Activated naive CD8-positive, alpha-beta T cell treated with anti-CD3 and anti-CD28 coated beads, Interleukin-2, amount 50 U/mL, for 16 hours (primary cell): ENCODE measurements at regions not wholly inside any gene's neighbourhood (a gene's known extent, or its start where the extent isn't known, plus 50 kb on each side); places are given as distances from the start of the nearest gene placed in this dataset.

ENCODE experiments used
- DNase-seq: peaks from one replicate; pipeline ENCODE4 v3.0.0-alpha.2; 2020; ENCODE audit warnings: low read depth, low spot score

- no peak for DNase-seq
These were observed 122.5 kb upstream of the MAX start for GRCh38 chr14:65224799-65225198.

GRCh38 chr14:65225299-65226159 lies 123.2 kb upstream of the MAX start:
- DNase-seq, result no peak

DNA sequence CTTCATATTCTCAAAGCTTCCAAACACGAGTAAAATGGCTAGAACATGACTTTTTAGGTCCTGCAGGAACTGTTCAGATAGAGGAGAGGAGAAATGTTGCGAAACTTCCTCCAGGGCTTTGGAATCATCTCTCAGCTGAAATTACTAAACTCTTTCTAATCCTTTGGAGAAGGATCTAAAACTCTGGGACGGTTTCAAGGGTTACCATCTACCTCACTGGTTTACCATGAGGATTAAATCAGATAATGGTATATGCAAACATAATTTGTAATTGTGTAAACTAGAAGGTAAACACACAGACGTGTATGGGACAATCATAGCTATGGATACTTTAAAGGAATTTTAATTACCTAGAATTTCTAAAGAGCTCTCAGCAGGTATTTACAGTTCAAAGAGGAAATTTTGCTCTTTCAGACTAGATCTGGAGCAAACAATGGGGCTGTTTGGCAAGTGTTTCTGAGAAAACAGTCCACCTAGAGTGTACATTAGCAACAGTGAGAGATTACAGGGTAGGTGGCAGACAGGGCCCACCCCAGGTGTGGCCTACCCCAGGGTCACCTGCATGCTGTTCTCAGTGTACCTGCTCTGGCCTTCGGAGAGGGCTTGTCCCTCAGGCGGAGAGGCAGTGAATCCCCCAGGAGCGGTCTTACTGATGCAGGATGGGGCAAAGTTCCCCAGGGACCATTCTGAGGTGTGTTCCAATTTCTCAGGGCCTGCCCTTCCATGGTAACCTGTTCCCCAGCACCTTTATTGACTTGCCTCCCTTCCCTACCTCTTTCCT lies 124.7 kb upstream of the MAX start:
- no peak for DNase-seq

DNA sequence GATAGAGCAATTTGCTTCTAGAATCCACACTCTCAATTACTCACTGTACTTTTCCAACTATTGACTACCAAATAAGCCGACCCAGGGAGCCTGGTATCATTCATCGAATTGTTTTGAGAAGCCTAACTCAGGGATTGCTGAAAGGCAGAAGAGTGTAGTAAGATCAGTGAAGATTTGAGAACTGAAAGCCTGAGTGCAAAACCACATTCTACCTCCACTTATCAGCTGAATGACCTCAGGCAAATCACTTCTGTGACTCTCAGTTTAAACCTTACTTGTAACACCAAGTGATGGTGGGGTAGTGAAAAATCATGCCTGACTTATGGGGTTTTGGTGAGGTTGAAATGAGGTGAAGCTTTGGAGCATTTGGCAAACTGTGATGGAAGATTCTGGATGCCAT lies 126.1 kb upstream of the MAX start:
- no peak for DNase-seq

- no peak for DNase-seq
These were observed 126.8 kb upstream of the MAX start for GRCh38 chr14:65228956-65229747.

DNA sequence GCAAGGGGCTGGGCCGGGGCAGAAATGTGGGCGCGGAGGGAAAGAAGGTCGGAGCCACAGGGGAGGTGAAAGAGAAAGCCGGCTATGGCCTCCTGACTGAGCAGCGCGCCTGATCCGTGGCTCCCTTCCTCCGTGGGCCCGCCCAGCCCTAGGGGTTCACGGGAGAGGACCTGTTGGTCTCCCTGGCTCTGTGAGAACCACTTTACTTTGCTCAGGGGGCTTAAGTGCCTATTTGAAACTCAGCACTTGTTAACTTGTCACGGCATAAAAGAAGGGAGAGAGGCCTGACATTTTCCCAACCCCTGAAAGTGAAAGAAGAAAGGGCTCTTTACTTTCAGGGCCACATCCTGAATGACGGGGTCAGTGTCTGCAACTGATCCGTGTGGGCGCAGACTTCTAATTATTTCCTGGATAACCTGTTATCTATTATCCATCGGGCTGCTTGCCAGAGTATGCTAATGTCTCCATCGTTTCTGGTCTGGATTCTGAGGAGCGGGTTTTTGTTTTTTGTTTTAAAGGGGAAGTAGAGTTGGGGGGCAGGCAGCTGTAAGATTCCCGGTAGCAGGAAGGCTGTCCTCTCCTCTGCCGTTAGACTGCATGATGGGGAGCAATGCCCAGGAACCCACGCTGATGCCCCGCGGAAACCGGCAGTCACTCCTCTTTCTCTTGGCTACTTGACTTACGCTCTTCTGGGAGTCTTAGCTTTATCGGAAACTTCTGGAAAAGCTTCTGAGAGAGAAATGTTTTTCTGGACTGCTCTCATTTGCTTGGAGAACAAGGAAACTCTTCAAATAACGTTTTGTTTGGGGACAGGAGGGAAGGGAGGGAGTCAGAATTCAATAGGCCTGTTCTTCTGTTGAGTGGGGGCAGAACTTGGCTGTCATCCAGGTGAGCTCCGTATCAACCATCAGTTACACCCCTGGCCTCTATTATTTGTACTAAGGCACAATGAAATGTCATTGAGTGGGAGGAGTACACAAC lies 127.7 kb upstream of the MAX start:
- peak; percentile 6 for DNase-seq

GRCh38 chr14:65231286-65231980 lies 129.1 kb upstream of the MAX start:
- no peak for DNase-seq

DNA sequence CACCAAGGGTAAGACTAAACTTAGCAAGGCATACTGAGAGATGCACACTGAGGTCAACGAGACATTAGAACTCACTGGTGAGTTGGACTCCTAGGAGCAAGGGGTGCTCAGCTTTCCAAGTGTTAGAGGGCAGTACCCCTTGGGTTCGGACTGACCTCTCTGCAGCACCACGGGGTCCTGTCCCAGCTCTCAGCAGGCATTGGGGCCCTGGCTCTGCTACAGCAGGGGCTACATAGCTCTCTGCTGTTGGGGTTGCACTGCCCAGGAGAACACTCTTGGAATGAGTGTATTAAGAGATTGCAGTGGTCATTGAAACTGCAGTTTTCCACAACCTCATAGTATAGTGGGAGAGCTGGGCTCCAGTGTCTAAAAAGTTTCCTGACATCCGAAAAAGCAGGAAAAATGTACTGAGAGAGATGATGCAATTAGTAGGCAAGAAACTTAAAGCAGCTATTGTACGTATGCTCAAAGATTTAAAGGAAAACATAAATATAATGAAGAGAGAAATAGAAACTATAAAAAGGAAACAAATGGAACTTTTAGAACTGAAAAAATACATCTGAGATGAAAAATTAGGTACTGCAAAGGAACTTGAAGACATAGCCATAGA lies 132.5 kb upstream of the MAX start:
- DNase-seq, result no peak

- no peak for DNase-seq
These were observed 134.9 kb upstream of the MAX start for GRCh38 chr14:65237023-65237814.

- no peak for DNase-seq
These were observed 135.6 kb upstream of the MAX start for GRCh38 chr14:65237941-65238340.

GRCh38 chr14:65238456-65238855 lies 136.1 kb upstream of the MAX start:
- no peak for DNase-seq

- DNase-seq, result no peak
These were observed 137.0 kb upstream of the MAX start for GRCh38 chr14:65239143-65239937.

DNA sequence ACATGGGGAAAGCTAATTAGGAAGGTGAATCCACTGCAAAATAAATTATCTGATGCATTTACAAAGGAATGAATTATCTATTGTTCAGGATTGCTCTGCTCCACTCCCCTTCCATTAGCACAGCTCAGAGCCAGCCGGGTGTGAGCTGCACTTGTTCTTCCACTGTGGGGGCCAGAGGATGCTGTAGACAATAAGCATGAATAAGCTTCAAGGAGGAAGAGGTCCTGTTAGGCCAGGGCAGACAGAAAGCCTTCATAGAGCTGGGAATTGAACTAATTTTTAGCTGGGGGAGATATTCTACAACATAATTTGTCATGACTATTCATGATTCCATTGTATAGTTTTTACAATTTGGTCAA lies 137.6 kb upstream of the MAX start:
- DNase-seq, result no peak

GRCh38 chr14:65241125-65241752 lies 138.9 kb upstream of the MAX start:
- DNase-seq, result no peak

DNA sequence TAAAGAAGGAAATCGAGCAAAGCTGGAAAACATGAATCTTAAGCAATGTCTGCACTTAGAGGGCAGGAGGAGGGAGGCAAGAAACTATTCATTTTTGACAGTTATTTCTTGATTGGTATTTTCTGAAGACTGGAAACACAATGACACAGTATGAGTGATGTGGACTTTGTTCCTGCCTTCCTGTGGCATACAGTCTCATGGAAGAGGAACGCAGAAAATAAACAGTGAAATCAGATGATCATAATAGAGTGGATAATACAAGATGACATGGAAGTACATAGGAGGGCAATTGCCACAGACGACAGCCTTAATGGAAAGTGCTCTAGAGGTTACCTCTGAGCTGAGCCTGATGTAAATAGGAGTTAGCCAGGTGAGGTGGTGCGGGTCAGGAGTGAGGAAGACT lies 140.4 kb upstream of the MAX start:
- no peak for DNase-seq

- no peak for DNase-seq
These were observed 141.6 kb upstream of the MAX start for GRCh38 chr14:65243766-65244442.

DNA sequence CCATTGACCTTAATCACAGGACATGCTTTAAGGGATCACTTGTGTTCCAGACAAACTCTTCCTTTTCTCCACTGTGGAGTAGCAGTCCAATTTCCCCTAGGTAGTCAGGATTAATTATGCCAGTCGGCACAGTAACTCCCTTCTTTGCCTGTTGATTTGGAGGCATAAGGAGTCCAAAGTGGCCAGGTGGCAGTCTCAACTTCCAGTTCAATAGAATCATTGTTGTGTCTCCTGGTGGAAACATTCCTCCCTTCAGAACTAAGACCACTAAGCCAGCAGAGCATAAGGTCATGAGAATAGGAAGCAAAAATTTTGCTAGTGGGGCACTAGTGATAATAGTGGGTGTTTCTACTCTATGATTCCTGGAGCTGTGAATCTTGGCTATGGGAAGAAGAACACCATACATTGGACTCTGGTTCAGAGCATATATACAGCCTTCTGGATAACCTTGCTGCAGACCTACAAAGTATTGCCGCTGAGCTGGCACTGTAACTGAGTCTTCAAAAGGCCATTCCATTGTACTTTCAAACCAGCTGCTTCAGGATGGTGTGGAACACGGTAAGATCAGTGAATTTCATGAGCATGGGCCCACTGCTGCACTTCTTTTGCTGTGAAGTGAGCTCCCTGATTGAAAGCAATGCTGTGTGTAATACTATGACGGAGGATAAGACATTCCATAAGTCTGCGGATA lies 147.3 kb upstream of the MAX start:
- no peak for DNase-seq
